GM18861 (cell line): ENCODE measurements at regions not wholly inside any gene's neighbourhood (a gene's known extent, or its start where the extent isn't known, plus 50 kb on each side); places are given as distances from the start of the nearest gene placed in this dataset.
"Not testable (repeated sequence)": the region's sequence is repeated elsewhere in the genome, so short reads cannot be mapped to it uniquely, and the experiment has no call there.

ENCODE experiments used
- ATAC-seq: cut with Tn5 transposase; IDR thresholded peaks from one replicate; pipeline ENCODE4 v1.9.1; 2021; ENCODE audit not compliant: unreplicated experiment

DNA sequence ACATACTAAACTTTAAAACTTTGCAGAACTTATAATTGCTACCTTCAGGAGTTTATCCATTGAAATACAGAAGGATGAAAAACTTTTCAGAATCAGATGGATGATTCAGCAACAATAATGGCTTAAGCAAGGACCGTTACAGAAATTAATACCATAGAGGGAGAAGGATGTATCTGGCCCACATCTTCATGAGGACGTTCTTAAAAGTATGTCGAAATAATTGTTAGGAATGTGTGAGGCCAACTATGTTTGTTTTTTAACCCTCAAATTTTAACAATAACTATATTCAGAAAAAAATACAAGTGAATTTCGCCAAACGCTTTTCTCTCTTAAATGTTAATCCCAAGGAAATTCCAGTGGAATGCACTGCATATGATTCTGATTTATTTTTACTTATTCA is 105.2 kb upstream of the EPHA3 start:
- no peak for ATAC-seq

DNA sequence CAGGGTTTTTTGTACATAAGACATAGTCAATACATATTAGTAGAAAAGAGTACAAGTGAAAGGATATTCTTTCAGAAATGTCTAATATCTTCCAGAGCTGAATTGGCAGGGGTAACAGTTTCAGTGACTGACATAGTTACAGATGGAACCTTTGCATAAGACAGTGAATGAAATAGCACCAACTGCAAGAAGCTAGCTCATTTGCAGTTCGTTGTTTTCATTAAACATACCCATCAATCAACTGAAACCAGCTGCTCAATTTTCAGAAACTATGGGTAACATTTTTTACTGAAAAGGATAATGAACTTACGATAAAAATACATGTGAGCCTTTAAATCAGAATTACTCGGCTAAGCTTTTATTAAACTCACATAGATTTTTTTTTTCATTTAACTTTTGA is 93.9 kb upstream of the EPHA3 start:
- ATAC-seq = no peak

DNA sequence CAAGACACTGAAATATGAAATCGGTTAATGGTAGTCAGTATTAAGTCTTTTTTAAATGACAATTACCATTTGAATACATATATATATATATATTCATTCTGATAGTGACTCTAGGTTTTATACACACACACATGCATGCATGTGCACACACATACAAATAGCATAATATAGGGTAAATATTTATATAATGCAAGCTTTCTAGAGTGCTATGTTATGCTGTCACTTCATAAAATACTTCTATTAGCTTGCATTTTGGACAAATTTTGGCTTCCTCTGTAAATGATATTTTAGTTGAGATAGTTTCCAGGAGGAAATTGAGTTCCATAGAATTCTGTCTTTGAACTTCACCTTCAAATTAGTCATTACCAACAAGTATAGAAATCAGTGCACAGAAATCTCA is 89.9 kb upstream of the EPHA3 start:
- no peak for ATAC-seq

DNA sequence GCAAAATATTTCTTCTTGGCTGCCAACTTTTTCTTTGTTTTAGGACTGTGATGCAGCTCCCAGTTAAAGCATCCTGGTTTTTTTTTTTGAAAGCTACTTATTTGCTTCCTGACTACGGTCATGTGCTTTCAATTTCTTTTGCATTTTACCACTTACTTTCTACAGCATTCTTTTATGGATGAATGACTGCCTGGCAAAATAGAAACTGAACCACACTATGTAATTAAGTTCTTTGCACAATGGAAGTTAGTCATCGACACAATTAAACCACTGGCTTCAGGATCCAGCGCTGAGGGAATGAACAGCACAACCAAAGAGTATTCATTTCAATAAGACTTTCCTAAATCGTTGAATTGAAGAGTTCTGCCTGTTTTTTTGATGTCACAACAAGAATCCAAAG is 82.2 kb upstream of the EPHA3 start:
- no peak for ATAC-seq

DNA sequence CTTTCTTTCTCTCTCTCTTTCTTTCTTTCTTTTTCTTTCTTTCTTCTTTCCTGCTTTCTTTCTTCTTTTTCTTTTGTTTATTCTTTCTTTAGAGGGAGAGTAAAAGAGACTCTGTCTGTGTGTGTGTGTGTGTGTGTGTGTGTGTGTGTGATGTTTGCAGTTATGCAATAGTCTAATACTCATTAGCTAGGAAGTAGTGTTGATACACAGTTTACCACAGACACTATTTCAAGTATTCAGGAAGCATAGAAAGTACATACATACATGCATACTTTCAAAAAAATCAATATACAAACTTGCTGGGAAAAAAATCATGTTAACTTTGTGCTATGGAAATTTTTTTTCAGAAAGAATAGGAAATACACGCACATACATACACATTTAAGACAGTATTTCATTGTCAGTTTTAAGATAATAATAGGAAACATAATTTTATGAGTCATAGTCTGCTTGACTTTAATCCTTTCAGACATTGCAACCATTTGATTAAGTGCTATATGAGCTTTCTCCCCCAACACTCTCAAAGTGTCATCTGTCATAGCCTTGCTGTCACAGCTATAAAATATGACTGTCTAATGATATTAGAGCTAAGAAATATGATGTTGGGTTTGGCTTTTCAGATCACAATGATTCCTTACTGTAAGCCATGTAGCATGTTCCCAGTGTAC is 74.9 kb upstream of the EPHA3 start:
- no peak for ATAC-seq

DNA sequence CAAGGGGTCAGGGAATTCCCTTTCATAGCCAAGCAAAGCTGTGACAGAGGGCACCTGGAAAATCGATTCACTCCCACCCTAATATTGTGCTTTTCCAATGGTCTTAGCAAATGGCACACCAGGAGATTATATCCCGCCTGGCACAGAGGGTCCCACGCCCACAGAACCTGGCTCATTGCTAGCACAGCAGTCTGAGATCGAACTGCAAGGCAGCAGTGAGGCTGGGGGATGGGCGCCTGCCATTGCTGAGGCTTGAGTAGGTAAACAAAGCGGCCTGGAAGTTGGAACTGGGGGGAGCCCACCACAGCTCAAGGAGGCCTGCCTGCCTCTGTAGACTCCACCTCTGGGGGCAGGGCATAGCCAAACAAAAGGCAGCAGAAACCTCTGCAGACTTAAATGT is 72.7 kb upstream of the EPHA3 start:
- ATAC-seq = not testable (repeated sequence)

DNA sequence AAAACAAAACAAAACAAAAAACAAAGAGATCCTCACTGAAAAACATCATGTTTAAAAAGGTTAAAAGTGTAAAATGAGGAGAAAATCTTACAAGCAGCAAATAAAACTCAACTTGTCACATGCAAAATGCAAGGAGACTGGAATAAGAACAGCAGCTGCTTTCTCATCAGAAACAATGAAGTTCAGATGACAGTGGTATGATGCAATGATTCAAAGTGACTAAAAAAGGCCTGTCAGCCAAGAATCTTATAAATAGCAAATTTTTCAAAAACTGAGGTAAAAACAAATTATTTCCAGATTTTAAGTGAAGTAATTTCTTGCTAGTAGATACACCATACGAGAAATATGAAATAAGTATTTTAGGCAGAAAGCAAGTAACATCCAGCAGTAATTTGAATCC is 68.6 kb upstream of the EPHA3 start:
- no peak for ATAC-seq

DNA sequence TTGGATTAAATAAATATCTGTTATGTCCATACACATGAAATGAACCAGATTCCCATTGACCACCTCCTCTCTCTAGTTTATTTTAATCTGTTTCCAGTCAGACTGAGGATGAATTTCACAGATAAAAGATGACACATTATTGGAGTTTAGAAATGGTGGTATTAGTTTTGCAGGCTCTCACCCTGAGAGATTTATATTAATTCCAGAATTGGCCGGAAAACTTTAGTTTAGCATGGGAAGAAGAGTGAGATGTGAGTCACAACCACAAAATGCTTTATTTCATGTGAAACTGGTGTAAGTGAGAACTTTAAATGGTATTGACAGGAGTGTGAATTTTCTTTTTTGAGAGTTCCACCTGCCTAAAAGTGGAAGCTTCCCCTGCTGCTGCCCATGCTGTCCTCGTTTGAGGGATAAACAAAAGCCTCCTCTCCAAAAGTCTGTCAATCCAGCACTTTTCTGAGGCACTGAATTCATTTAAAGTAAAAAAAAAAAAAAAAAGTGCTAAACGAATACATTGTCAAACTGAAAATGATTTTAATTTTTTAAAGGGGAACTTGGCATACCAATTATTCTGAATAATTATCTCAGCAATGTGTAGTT is 65.1 kb upstream of the EPHA3 start:
- ATAC-seq = no peak

DNA sequence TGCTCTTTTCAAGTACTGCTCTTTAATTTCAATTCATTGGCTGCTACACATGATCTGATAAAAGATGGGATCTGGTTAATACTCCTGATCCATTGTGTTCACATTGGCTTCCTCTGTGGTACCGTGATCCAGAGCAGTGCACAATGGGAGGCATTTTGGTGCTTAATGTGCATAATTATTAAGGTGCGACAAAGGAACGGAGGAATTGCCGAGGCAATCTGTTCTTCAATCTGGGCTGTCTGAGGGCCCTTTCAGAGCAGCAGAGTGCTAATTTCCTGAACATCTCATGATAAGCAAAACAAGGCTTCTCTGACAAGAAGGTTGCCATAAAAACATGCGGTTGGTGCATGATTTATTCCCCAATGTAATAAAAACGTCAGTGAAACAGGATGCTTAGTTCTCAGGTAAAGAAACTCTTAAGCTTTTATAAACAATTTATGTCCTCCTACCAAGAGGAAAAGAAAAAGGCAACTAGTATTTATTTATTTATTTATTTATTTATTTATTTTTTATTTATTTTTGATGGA is 64.0 kb upstream of the EPHA3 start:
- no peak for ATAC-seq

DNA sequence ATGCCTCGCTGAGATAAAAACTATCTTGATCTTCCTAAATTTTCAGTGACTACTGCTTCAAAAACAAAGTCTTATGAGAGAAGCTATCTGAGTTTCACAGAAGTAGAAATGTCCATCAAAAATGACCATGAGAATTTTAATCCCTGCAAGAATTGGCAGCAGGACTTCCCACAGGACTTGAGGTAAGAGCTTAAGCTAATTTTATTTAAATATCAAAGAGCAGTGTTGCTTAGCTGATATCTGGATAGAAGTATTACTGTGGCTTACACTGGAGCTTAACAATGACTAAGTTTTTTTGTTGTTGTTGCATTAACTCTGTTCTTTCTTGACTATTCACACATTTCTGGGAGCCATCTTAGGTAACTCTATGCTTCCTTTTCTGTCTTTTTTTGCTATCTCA is 60.8 kb upstream of the EPHA3 start:
- ATAC-seq = no peak

DNA sequence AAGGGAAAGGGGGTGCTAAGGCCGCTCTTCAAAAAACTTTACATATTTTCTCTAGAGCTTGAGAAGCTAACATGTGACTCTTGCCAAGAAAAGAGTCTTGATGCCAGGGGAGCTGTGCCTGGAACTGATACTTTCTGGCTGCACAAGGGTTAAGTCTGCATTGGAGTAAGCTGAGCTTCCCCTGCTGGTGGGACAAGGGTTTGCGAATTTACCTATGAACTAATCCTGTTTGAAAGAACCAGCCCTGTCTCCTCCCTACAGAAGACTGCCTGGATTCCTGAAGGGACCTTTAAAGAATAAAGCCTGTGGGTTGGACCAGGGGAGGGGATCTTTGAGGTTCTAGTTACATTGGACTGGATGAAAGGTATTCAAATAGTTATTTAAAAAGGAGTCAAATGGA is 58.3 kb upstream of the EPHA3 start:
- ATAC-seq = no peak

DNA sequence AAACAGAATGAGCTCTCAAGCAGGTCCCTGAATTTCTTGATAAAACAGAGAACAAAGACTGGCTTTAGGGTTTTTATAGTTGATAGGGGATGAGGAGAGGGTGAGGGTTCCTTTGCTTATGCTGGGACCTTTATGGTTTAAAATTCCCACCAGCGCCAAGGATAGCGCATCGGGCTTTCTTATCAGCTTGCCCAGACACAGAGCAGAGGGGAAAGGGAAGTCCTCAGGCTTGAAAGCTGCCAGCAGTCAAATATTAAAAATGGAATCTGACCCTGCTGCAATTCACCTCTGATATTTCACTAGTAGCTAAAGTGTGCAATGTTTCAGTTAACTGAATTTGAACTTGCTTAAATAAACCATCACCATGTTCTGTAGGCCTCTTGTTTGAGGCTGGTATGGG is 55.0 kb upstream of the EPHA3 start:
- no peak for ATAC-seq

DNA sequence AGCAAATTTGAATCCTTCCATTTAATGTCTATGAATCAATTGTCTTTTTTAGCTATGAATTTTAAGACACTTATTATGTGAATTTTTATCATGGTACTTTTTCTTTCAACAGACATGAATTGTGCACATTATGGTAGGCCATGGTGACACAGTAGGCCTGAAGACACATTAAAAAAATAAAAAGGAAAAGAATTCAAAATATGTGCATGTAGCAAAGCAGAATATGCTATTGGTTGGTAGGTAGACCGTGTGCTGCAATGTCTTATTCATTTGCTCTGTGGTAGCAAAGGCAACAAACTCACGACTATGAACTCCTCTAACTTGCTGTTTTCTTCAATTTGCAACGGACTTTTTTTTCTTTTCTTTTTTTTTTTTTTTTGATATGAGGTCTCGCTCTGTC is 50.0 kb upstream of the EPHA3 start:
- no peak for ATAC-seq
